ENCODE measurements at regions not wholly inside any gene's neighbourhood (a gene's known extent, or its start where the extent isn't known, plus 50 kb on each side); places are given as distances from the start of the nearest gene placed in this dataset.
"Not testable (repeated sequence)": the region's sequence is repeated elsewhere in the genome, so short reads cannot be mapped to it uniquely, and the experiment has no call there.

GRCh38 chr17:20775331-20775730 lies 195.8 kb downstream of the CDRT15L2 start:
- H3K36me3 ChIP-seq = no peaks in the 10 kb centered on the region
- H3K27ac ChIP-seq = no peak overlapping the region
- DNase-seq = no peak
- H3K4me3 ChIP-seq = no peak overlapping the region
- no peaks in the 10 kb centered on the region for H3K4me1 ChIP-seq
- H3K27me3 ChIP-seq = peaks cover 7% of the 10 kb centered on the region; the same call in 1 of the 2 replicates
- H3K9me3 ChIP-seq (replicated peaks) = 0 out of 2 replicates have a peak, but pooled peaks cover 2% of the 10 kb centered on the region

GRCh38 chr17:20779521-20779920 lies 200.0 kb downstream of the CDRT15L2 start:
- H3K9me3 ChIP-seq (replicated peaks) = 0 out of 2 replicates have a peak, but pooled peaks cover 2% of the 10 kb centered on the region
- H3K36me3 ChIP-seq = no peaks in the 10 kb centered on the region
- H3K4me3 ChIP-seq = no peak overlapping the region
- DNase-seq = no peak
- no peak overlapping the region for H3K27ac ChIP-seq
- no peaks in the 10 kb centered on the region for H3K4me1 ChIP-seq
- H3K27me3 ChIP-seq = peaks cover 7% of the 10 kb centered on the region; the same call in 1 of the 2 replicates

- Histone ChIP-seq H3K4me3 (no peak overlapping the region), H3K4me1 (no peaks in the 10 kb centered on the region), H3K27me3 (no peaks in the 10 kb centered on the region; the same call in 1 of the 2 replicates), H3K9me3 (replicated peaks) (0 out of 2 replicates have a peak, but pooled peaks cover 2% of the 10 kb centered on the region), H3K27ac (no peak overlapping the region), H3K36me3 (no peaks in the 10 kb centered on the region)
- DNase-seq = no peak
Measured at GRCh38 chr17:20781260-20781659, 201.7 kb downstream of the CDRT15L2 start.

- not testable (repeated sequence) for H3K4me3 ChIP-seq; H3K36me3 ChIP-seq; H3K4me1 ChIP-seq; H3K9me3 ChIP-seq (replicated peaks); H3K27me3 ChIP-seq; DNase-seq; H3K27ac ChIP-seq
Measured at GRCh38 chr17:20781869-20782268, 202.3 kb downstream of the CDRT15L2 start.

GRCh38 chr17:20783091-20783490 lies 203.6 kb downstream of the CDRT15L2 start:
- H3K4me1 ChIP-seq = no peaks in the 10 kb centered on the region
- no peaks in the 10 kb centered on the region for H3K9me3 ChIP-seq (replicated peaks)
- H3K27me3 ChIP-seq = no peaks in the 10 kb centered on the region; the same call in 1 of the 2 replicates
- no peak overlapping the region for H3K4me3 ChIP-seq
- H3K27ac ChIP-seq = no peak overlapping the region
- H3K36me3 ChIP-seq = no peaks in the 10 kb centered on the region
- no peak for DNase-seq

- no peaks in the 10 kb centered on the region; the same call in 1 of the 2 replicates for H3K27me3 ChIP-seq
- H3K9me3 ChIP-seq (replicated peaks) = no peaks in the 10 kb centered on the region
- no peak for DNase-seq
- H3K36me3 ChIP-seq = no peaks in the 10 kb centered on the region
- no peak overlapping the region for H3K4me3 ChIP-seq
- H3K27ac ChIP-seq = no peak overlapping the region
- H3K4me1 ChIP-seq = no peaks in the 10 kb centered on the region
Measured at GRCh38 chr17:20784100-20784665, 204.7 kb downstream of the CDRT15L2 start.

- no peak for DNase-seq
- no peaks in the 10 kb centered on the region for H3K36me3 ChIP-seq
- no peak overlapping the region for H3K27ac ChIP-seq
- H3K4me1 ChIP-seq = no peaks in the 10 kb centered on the region
- H3K27me3 ChIP-seq = no peaks in the 10 kb centered on the region
- H3K4me3 ChIP-seq = no peak overlapping the region
- H3K9me3 ChIP-seq (replicated peaks) = no peaks in the 10 kb centered on the region
Measured at GRCh38 chr17:20787281-20787680, 207.8 kb downstream of the CDRT15L2 start.

GRCh38 chr17:20791626-20792025 lies 212.1 kb downstream of the CDRT15L2 start:
- H3K27ac ChIP-seq = no peak overlapping the region
- H3K4me3 ChIP-seq = no peak overlapping the region
- no peaks in the 10 kb centered on the region for H3K9me3 ChIP-seq (replicated peaks)
- no peaks in the 10 kb centered on the region for H3K36me3 ChIP-seq
- DNase-seq = no peak
- H3K4me1 ChIP-seq = no peaks in the 10 kb centered on the region
- peaks cover 8% of the 10 kb centered on the region for H3K27me3 ChIP-seq

GRCh38 chr17:20794532-20794931 lies 215.0 kb downstream of the CDRT15L2 start:
- H3K9me3 ChIP-seq (replicated peaks); H3K4me1 ChIP-seq; H3K27me3 ChIP-seq; H3K4me3 ChIP-seq; H3K27ac ChIP-seq; H3K36me3 ChIP-seq: not testable (repeated sequence)
- DNase-seq = peak in 1 of 2 experiments; percentile 28

- H3K27ac ChIP-seq = no peak overlapping the region
- H3K27me3 ChIP-seq = peaks cover 8% of the 10 kb centered on the region
- H3K9me3 ChIP-seq (replicated peaks) = no peaks in the 10 kb centered on the region
- H3K4me3 ChIP-seq = no peak overlapping the region
- DNase-seq = no peak
- no peaks in the 10 kb centered on the region for H3K36me3 ChIP-seq
- H3K4me1 ChIP-seq = no peaks in the 10 kb centered on the region
Measured at GRCh38 chr17:20797292-20797691, 217.8 kb downstream of the CDRT15L2 start.

- no peak for DNase-seq
- Histone ChIP-seq H3K4me1 (no peaks in the 10 kb centered on the region), H3K27ac (no peak overlapping the region), H3K4me3 (no peak overlapping the region), H3K9me3 (replicated peaks) (no peaks in the 10 kb centered on the region), H3K36me3 (no peaks in the 10 kb centered on the region), H3K27me3 (no peaks in the 10 kb centered on the region)
Measured at GRCh38 chr17:20800146-20800545, 220.6 kb downstream of the CDRT15L2 start.

GRCh38 chr17:20805751-20806150 lies 226.2 kb downstream of the CDRT15L2 start:
- no peak for DNase-seq
- no peaks in the 10 kb centered on the region for H3K36me3 ChIP-seq
- H3K9me3 ChIP-seq (replicated peaks) = peaks cover 8% of the 10 kb centered on the region
- H3K27me3 ChIP-seq = 0 out of 2 replicates have a peak, but pooled peaks cover 3% of the 10 kb centered on the region
- H3K27ac ChIP-seq = no peak overlapping the region
- H3K4me3 ChIP-seq = no peak overlapping the region
- H3K4me1 ChIP-seq = no peaks in the 10 kb centered on the region

- H3K4me1 ChIP-seq; DNase-seq; H3K27me3 ChIP-seq; H3K27ac ChIP-seq; H3K4me3 ChIP-seq; H3K9me3 ChIP-seq (replicated peaks); H3K36me3 ChIP-seq: not testable (repeated sequence)
Measured at GRCh38 chr17:20807566-20807965, 228.0 kb downstream of the CDRT15L2 start.

- H3K27me3 ChIP-seq; H3K36me3 ChIP-seq; H3K4me3 ChIP-seq; DNase-seq; H3K27ac ChIP-seq; H3K9me3 ChIP-seq (replicated peaks); H3K4me1 ChIP-seq: not testable (repeated sequence)
Measured at GRCh38 chr17:20815410-20815809, 227.4 kb downstream of the USP22 start.

- no peak for DNase-seq
- Histone ChIP-seq H3K27me3 (no peaks in the 10 kb centered on the region), H3K9me3 (replicated peaks) (peaks cover 4% of the 10 kb centered on the region; the same call in 1 of the 2 replicates), H3K4me3 (no peak overlapping the region), H3K36me3 (peaks cover 3% of the 10 kb centered on the region; the same call in 1 of the 2 replicates), H3K27ac (no peak overlapping the region), H3K4me1 (no peaks in the 10 kb centered on the region)
Measured at GRCh38 chr17:20823905-20824304, 218.9 kb downstream of the USP22 start.

- Histone ChIP-seq H3K27me3 (no peaks in the 10 kb centered on the region), H3K4me1 (no peaks in the 10 kb centered on the region), H3K9me3 (replicated peaks) (peaks cover 4% of the 10 kb centered on the region; the same call in 1 of the 2 replicates), H3K36me3 (peaks cover 3% of the 10 kb centered on the region; the same call in 1 of the 2 replicates), H3K27ac (no peak overlapping the region), H3K4me3 (no peak overlapping the region)
- no peak for DNase-seq
Measured at GRCh38 chr17:20825539-20825938, 217.3 kb downstream of the USP22 start.
